Left ventricle myocardium inferior (tissue), 1 donor: ENCODE measurements at regions not wholly inside any gene's neighbourhood (a gene's known extent, or its start where the extent isn't known, plus 50 kb on each side); places are given as distances from the start of the nearest gene placed in this dataset.

Experiments used
- DNase-seq: peaks from one replicate; pipeline ENCODE4 v3.0.0-alpha.2; 2020
- H3K27ac ChIP-seq: fragments of 200-600 bp; replicated peaks from 2 replicates; pipeline ENCODE4 v1.8.0; 2021
- H3K27me3 ChIP-seq: fragments of 200-600 bp; 2 replicates; pipeline ENCODE4 v1.8.0; 2021; ENCODE audit warnings: low read depth
- H3K36me3 ChIP-seq: fragments of 200-600 bp; 2 replicates; pipeline ENCODE4 v1.8.0; 2021
- H3K4me1 ChIP-seq: fragments of 200-600 bp; 2 replicates; pipeline ENCODE4 v1.8.0; 2021
- H3K4me3 ChIP-seq: fragments of 200-600 bp; 2 replicates; pipeline ENCODE4 v1.8.0; 2021; ENCODE audit warnings: mild to moderate bottlenecking, moderate library complexity
- H3K9me3 ChIP-seq: fragments of 200-600 bp; replicated peaks from 2 replicates; pipeline ENCODE4 v1.8.0; 2021
- CTCF ChIP-seq: fragments of 200-600 bp; IDR thresholded peaks from 2 replicates; pipeline ENCODE4 v1.8.0; 2021; ENCODE audit warnings: antibody characterized with exemption, mild to moderate bottlenecking, borderline replicate concordance
- intact Hi-C: fragments of 100-400 bp; cut with micrococcal nuclease; formaldehyde crosslinking; loops from one replicate; pipeline ENCODE4 v1.11.0; 2022
- donor health status: DM: no; HTN: yes; CAD: no; lungs with severe emphysema.

DNA sequence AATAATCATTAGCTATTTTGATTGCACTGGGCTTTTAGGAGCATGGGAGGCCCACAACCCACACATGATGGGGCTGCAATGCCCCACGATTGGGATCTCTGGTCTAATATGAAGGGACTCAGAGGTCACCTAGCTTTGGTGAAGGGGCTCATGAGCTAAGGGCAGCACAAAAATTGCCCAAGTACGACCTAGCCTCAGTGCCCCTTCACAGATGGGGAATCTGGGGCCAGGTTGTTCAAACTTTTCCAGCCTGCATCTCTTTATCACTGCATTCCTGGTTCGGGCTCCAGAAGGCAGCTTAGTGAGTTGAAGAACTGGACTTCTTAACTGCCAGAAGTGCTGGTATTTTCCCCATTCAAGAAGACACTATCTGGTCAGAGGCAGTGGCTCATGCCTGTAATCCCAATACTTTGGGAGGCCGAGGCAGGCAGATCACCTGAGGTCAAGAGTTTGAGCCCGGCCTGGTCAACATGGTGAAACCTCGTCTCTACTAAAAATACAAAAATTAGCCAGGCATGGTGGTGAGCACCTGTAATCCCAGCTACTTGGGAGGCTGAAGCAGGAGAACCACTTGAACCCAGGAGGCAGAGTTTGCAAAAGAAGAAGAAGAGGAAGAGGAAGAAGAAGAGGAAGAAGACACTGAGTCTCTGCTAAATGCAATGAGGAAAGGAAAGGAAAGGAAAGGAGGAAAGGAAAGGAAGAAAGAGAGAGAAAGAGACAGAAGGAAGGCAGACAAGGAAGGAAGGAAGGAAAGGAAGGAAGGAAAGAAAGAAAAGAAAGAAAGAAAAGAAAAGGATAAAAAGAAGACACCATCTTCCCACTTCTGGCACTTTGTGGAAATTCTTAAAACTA, 258.5 kb upstream of the IRF2BP2 start:
- Histone ChIP-seq H3K4me3 (no peak overlapping the region), H3K36me3 (no peaks in the 10 kb centered on the region), H3K4me1 (peaks cover 64% of the 10 kb centered on the region), H3K27ac (no peak overlapping the region), H3K9me3 (no peaks in the 10 kb centered on the region), H3K27me3 (no peaks in the 10 kb centered on the region)
- intact Hi-C loops = no loop called here
- TF ChIP-seq CTCF = no peak
- DNase-seq = no peak

- no peak for DNase-seq
- TF ChIP-seq CTCF = no peak
- Histone ChIP-seq H3K4me3 (no peak overlapping the region), H3K36me3 (no peaks in the 10 kb centered on the region), H3K9me3 (peaks cover 3% of the 10 kb centered on the region), H3K27me3 (no peaks in the 10 kb centered on the region), H3K4me1 (peaks cover 78% of the 10 kb centered on the region), H3K27ac (peak overlapping the region; percentile 83)
- intact Hi-C loops = no loop called here
These were observed 256.3 kb upstream of the IRF2BP2 start for GRCh38 chr1:234866007-234866866.

DNA sequence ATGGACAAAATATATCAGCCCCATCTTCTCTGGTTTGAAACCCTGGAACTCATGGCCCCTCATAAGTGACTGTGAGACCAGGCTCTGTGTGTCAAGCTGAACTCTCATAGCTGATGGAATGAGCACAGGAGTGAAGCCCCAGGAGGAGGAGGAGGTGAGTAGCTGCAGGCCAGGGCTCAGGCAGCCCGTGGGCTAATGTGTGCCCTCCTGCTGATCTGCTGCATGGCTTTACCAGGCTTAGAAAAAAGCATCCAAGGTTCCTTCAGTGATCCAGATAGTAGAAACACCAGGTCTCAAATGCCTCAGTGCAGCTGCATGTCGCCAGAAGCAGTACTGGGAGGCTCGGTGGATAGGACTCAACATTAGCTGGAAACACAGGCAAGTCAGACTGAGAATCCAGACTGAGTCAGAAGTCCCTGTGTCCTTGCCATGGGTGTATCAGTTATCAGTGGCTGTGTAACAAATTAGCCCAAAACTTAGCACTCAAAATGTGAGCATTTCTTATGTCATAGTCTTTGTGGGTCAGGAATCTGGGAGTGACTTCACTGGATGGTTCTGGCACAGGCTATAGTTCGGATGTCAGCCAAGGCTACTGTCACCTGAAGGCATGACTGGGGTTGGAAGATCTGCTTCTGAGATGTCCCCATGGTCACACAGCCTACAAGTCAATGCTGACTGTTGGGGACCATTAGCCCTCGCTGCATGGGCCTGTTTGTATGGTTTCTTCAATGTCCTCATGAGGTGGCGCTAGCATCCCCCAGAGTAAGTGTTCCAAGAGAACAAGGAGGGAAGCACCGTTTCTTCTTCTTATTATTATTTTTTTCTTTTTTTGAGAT, 255.4 kb upstream of the IRF2BP2 start:
- peaks cover 71% of the 10 kb centered on the region for H3K4me1 ChIP-seq
- H3K36me3 ChIP-seq = no peaks in the 10 kb centered on the region
- no peak overlapping the region for H3K4me3 ChIP-seq
- H3K27ac ChIP-seq = peak overlapping the region; percentile 83
- no peak for DNase-seq
- H3K27me3 ChIP-seq = no peaks in the 10 kb centered on the region
- intact Hi-C loops = no loop called here
- H3K9me3 ChIP-seq = peaks cover 10% of the 10 kb centered on the region
- TF ChIP-seq CTCF = no peak

DNA sequence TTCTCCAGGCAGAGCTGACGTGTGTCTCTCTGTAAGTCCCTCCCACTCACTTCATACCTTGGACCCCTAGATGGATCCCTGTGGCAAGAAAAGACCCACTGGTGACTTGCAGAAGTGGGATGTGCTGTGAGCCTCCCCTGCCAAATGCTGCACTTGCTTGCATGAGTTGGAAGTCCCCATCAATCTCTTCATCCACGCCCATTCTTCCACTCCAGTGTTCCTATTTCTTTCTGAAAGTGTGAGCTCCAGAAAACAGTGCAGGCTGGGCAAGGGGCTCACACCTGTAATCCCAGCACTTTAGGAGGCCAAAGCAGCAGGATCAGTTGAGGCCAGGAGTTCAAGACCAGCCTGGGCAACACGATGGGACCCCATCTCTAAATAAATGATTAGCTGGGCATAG, 254.1 kb upstream of the IRF2BP2 start:
- peak overlapping the region; percentile 88 for H3K27ac ChIP-seq
- no peak overlapping the region for H3K4me3 ChIP-seq
- peaks cover 58% of the 10 kb centered on the region for H3K4me1 ChIP-seq
- DNase-seq = no peak
- H3K36me3 ChIP-seq = no peaks in the 10 kb centered on the region
- intact Hi-C loops = no loop called here
- H3K27me3 ChIP-seq = no peaks in the 10 kb centered on the region
- peaks cover 10% of the 10 kb centered on the region for H3K9me3 ChIP-seq
- no peak for TF ChIP-seq CTCF

GRCh38 chr1:234863551-234863971, 253.6 kb upstream of the IRF2BP2 start:
- Histone ChIP-seq H3K36me3 (no peaks in the 10 kb centered on the region), H3K27me3 (no peaks in the 10 kb centered on the region), H3K9me3 (peaks cover 10% of the 10 kb centered on the region), H3K4me3 (no peak overlapping the region), H3K27ac (peak overlapping the region; percentile 88), H3K4me1 (peaks cover 53% of the 10 kb centered on the region)
- intact Hi-C loops = no loop called here
- no peak for DNase-seq
- TF ChIP-seq CTCF = no peak
